ENCODE measurements at regions not wholly inside any gene's neighbourhood (a gene's known extent, or its start where the extent isn't known, plus 50 kb on each side); places are given as distances from the start of the nearest gene placed in this dataset.

DNA sequence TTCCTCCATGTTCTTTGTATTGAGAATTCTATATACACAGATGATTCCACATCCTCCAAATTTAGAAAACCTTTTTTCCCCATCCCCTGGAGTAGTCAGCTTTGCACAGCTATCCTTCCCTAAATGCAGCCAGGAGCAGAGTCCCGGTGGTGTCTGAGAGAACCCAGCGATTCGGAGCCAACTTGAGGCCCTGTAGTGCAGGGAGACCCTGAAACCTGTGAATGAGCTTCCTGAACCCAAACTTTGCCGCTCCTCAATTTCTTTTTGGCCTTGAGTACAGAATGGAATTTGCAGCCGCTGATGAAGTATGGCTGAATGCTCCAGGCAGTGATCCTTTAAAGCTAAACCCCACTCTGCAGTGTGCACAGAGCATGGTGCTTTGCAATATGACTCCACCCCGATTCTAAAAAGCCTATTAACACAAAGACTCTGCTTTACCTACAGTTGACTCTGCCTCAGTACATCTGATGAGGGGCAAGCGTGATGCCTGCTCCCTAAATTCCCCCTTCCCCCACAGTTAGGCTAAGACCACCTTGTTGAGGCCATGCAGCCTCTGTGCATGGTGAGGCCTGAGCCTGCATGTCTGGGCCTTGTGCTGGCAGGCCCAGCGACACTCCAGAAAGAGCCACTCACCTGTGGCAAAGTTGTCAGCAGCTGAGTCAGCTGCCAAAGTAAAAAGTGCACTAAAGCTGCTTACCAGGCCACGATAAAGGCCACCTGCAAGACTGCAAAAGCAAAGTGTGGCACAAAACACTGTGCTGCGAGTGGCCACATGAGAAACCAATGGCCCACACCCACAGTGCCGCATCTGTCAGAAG, 82.1 kb downstream of the PLEKHG1 start:
- DNase-seq (ENCODE audit: low read depth) = no peak
- no peak overlapping the region for H3K4me3 ChIP-seq (replicated peaks; ENCODE audit: low read depth, low read length)
- TF ChIP-seq, protein P1, sequence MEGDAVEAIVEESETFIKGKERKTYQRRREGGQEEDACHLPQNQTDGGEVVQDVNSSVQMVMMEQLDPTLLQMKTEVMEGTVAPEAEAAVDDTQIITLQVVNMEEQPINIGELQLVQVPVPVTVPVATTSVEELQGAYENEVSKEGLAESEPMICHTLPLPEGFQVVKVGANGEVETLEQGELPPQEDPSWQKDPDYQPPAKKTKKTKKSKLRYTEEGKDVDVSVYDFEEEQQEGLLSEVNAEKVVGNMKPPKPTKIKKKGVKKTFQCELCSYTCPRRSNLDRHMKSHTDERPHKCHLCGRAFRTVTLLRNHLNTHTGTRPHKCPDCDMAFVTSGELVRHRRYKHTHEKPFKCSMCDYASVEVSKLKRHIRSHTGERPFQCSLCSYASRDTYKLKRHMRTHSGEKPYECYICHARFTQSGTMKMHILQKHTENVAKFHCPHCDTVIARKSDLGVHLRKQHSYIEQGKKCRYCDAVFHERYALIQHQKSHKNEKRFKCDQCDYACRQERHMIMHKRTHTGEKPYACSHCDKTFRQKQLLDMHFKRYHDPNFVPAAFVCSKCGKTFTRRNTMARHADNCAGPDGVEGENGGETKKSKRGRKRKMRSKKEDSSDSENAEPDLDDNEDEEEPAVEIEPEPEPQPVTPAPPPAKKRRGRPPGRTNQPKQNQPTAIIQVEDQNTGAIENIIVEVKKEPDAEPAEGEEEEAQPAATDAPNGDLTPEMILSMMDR (IDR thresholded peaks at IDR 0.05; ENCODE audit: low read length, missing control alignments) = no peak

DNA sequence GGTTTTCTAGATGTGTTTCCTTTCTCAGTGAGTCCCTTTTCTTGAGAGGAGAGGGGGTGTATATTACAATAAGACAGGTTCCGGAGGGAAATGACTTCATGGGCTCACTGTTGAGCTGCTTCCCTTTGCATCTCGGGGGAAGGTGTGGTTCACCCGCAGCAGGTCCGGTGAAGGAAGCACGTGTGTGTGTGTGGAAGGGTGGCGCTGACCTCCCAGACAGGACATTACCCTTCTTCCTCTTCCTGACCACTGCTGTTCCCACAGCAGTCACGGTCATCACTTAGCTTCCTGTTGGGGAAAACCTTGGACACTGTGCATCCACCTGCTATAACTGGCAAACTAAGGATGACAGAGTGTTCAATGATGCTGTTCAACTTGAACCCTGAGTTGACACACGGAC, 83.6 kb downstream of the PLEKHG1 start:
- no peak overlapping the region for H3K4me3 ChIP-seq (replicated peaks; ENCODE audit: low read depth, low read length)
- TF ChIP-seq, protein P1 (IDR thresholded peaks at IDR 0.05; ENCODE audit: low read length, missing control alignments) = no peak
- no peak for DNase-seq (ENCODE audit: low read depth)

DNA sequence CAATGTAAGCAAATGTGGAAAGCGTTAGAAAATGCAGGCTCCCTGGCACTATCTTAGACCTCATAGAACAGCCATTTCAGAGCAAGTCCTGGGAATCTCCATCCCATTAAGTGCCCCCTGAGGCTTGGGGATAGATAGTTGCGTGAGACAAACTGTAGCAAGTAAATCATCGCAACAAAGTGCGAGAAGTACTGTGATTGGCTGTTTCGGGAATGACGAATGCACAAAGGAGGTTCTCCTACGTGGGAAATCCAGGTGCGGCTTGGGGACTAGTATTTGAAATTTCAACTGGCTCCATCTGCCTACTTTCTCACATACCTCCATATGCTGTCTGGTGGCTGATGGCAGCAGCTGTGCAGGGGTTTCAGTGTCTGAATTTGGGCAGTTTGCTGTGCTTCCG, 84.5 kb downstream of the PLEKHG1 start:
- H3K4me3 ChIP-seq (replicated peaks; ENCODE audit: low read depth, low read length) = no peak overlapping the region
- TF ChIP-seq, protein P1 (IDR thresholded peaks at IDR 0.05; ENCODE audit: low read length, missing control alignments) = no peak
- no peak for DNase-seq (ENCODE audit: low read depth)

DNA sequence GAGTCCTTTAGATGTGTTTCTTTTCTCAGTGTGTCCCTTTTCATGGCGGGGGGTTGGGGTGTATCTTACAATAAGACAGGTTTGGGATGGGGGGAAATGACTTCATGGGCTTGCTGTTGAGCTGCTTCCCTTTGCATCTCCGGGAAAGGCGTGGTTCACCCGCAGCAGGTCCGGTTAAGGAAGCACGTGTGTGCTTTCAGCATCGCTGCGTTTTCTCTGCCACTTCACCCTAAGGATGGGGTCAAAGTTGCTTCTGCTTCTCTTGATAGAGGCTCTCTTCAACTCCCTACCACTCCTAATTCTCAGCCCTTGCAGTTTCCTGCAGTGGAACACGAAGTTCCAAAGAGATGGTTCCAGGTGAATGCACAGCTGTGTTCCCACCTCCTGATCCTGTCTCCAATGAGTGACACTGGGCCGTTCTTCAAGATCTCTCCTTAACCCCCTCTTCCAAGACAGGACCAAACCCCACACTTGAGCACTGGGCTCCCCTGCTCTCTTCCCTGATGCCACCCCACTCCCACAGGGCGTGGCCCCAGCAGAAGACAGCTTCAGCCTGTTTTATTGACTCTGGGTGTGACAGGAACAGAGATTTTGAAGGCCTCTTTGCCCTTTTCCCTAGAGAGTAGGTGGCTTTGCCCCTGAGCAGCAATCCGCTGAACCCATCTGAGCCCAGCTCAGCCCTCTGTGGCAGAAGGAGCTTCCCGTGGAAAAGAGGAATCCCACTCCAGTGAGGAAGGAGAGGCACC, 85.2 kb downstream of the PLEKHG1 start:
- no peak overlapping the region for H3K4me3 ChIP-seq (replicated peaks; ENCODE audit: low read depth, low read length)
- TF ChIP-seq, protein P1 (IDR thresholded peaks at IDR 0.05; ENCODE audit: low read length, missing control alignments) = no peak
- no peak for DNase-seq (ENCODE audit: low read depth)

DNA sequence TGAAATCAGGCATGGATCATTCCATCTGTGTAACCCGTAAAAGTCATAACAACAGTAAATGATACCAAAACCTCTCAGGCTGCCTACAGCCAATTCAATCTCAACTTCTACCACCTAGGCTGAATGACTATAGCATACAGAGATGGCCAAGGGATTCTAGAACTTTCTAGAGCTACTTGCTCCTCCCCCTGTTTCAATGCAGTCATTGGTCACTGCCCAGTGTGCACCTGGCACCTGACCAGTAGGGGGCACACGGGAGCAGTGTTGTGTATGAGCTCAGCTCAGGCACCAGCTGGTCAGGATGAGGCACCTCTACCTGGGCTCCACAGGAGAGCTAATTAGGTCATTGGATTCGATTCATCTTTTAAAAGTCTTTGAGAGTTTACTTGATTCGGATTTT, 86.2 kb downstream of the PLEKHG1 start:
- peak; percentile 6 for DNase-seq (ENCODE audit: low read depth)
- no peak overlapping the region for H3K4me3 ChIP-seq (replicated peaks; ENCODE audit: low read depth, low read length)
- TF ChIP-seq, protein P1 (IDR thresholded peaks at IDR 0.05; ENCODE audit: low read length, missing control alignments) = peak; percentile 44

DNA sequence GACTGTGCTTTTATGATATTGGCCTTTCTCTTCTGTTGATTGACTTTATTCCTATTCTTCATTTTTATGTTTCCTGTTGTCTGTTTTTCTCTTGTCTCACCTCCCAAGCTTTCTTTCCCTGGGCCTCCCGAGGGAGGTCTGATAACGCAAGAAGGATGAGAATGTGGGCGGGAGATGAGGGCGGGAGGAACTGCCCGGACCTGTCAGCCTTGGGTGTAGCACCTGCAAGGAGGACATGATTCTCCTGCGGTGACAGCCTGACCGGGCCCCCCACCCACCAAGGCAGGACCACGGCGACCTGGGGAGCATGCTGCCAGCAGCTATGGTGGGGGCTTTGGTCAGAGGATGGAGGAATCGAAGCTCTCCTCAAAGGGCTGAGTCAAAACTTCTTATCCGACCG, 86.9 kb downstream of the PLEKHG1 start:
- no peak for DNase-seq (ENCODE audit: low read depth)
- H3K4me3 ChIP-seq (replicated peaks; ENCODE audit: low read depth, low read length) = no peak overlapping the region
- TF ChIP-seq, protein P1 (IDR thresholded peaks at IDR 0.05; ENCODE audit: low read length, missing control alignments) = no peak
